Endothelial cell (in vitro differentiated cells): ENCODE measurements at regions not wholly inside any gene's neighbourhood (a gene's known extent, or its start where the extent isn't known, plus 50 kb on each side); places are given as distances from the start of the nearest gene placed in this dataset.

Experiments
- DNase-seq: peaks from one replicate; pipeline ENCODE4 v3.0.0; 2021; ENCODE audit warnings: low spot score
- H3K27ac Mint-ChIP-seq: one replicate; pipeline ENCODE4 v1.8.0; 2021; ENCODE audit warnings: mixed read lengths, inconsistent platforms; ENCODE audit not compliant: unreplicated experiment
- H3K27me3 Mint-ChIP-seq: one replicate; pipeline ENCODE4 v1.8.0; 2021; ENCODE audit warnings: mild to moderate bottlenecking, moderate library complexity, mixed read lengths, inconsistent platforms; ENCODE audit not compliant: unreplicated experiment
- H3K36me3 Mint-ChIP-seq: one replicate; pipeline ENCODE4 v1.8.0; 2021; ENCODE audit warnings: mild to moderate bottlenecking, low read depth, mixed read lengths, inconsistent platforms; ENCODE audit not compliant: unreplicated experiment
- H3K4me1 Mint-ChIP-seq: one replicate; pipeline ENCODE4 v1.8.0; 2021; ENCODE audit warnings: mild to moderate bottlenecking, mixed read lengths, inconsistent platforms; ENCODE audit not compliant: unreplicated experiment
- H3K4me3 Mint-ChIP-seq: one replicate; pipeline ENCODE4 v1.8.0; 2021; ENCODE audit warnings: mild to moderate bottlenecking, mixed read lengths, inconsistent platforms; ENCODE audit not compliant: unreplicated experiment
- H3K9me3 Mint-ChIP-seq: one replicate; pipeline ENCODE4 v1.8.0; 2021; ENCODE audit warnings: mixed read lengths, inconsistent platforms; ENCODE audit not compliant: unreplicated experiment
- CTCF ChIP-seq: fragments of 200-600 bp; sonication (generic); IDR thresholded peaks from one replicate; pipeline ENCODE4 v1.5.0; 2021; ENCODE audit warnings: antibody characterized with exemption; ENCODE audit not compliant: unreplicated experiment

GRCh38 chr3:89682556-89682955, 575.1 kb downstream of the EPHA3 start:
- Mint-ChIP-seq H3K27me3 (no peaks in the 10 kb centered on the region), H3K9me3 (no peaks in the 10 kb centered on the region), H3K4me1 (no peaks in the 10 kb centered on the region), H3K4me3 (no peak overlapping the region), H3K27ac (no peak overlapping the region), H3K36me3 (no peaks in the 10 kb centered on the region)
- no peak for DNase-seq
- no peak for TF ChIP-seq CTCF

GRCh38 chr3:89685731-89686130, 578.3 kb downstream of the EPHA3 start:
- no peaks in the 10 kb centered on the region for H3K27me3 Mint-ChIP-seq
- no peak overlapping the region for H3K4me3 Mint-ChIP-seq
- H3K4me1 Mint-ChIP-seq = no peaks in the 10 kb centered on the region
- no peaks in the 10 kb centered on the region for H3K9me3 Mint-ChIP-seq
- no peak for TF ChIP-seq CTCF
- no peaks in the 10 kb centered on the region for H3K36me3 Mint-ChIP-seq
- DNase-seq = no peak
- H3K27ac Mint-ChIP-seq = no peak overlapping the region

GRCh38 chr3:89690646-89691045, 583.2 kb downstream of the EPHA3 start:
- Mint-ChIP-seq H3K27me3 (peaks cover 2% of the 10 kb centered on the region), H3K4me1 (no peaks in the 10 kb centered on the region), H3K9me3 (no peaks in the 10 kb centered on the region), H3K36me3 (no peaks in the 10 kb centered on the region), H3K27ac (no peak overlapping the region), H3K4me3 (no peak overlapping the region)
- DNase-seq = no peak
- TF ChIP-seq CTCF = no peak

- no peak for TF ChIP-seq CTCF
- no peaks in the 10 kb centered on the region for H3K9me3 Mint-ChIP-seq
- H3K27ac Mint-ChIP-seq = no peak overlapping the region
- H3K4me1 Mint-ChIP-seq = no peaks in the 10 kb centered on the region
- peaks cover 4% of the 10 kb centered on the region for H3K27me3 Mint-ChIP-seq
- H3K36me3 Mint-ChIP-seq = no peaks in the 10 kb centered on the region
- no peak for DNase-seq
- no peak overlapping the region for H3K4me3 Mint-ChIP-seq
Measured at GRCh38 chr3:89692601-89693000, 585.2 kb downstream of the EPHA3 start.

GRCh38 chr3:89697321-89697916, 590.0 kb downstream of the EPHA3 start:
- H3K9me3 Mint-ChIP-seq = no peaks in the 10 kb centered on the region
- no peaks in the 10 kb centered on the region for H3K4me1 Mint-ChIP-seq
- no peak overlapping the region for H3K27ac Mint-ChIP-seq
- H3K27me3 Mint-ChIP-seq = peaks cover 6% of the 10 kb centered on the region
- H3K4me3 Mint-ChIP-seq = no peak overlapping the region
- H3K36me3 Mint-ChIP-seq = peaks cover 3% of the 10 kb centered on the region
- TF ChIP-seq CTCF = no peak
- no peak for DNase-seq
